GM18858 (cell line): ENCODE measurements at regions not wholly inside any gene's neighbourhood (a gene's known extent, or its start where the extent isn't known, plus 50 kb on each side); places are given as distances from the start of the nearest gene placed in this dataset.
"Not testable (repeated sequence)": the region's sequence is repeated elsewhere in the genome, so short reads cannot be mapped to it uniquely, and the experiment has no call there.

Experiments
- ATAC-seq: cut with Tn5 transposase; IDR thresholded peaks from one replicate; pipeline ENCODE4 v1.9.1; 2021; ENCODE audit not compliant: unreplicated experiment

GRCh38 chr16:86881118-86881510, 302.8 kb downstream of the FOXL1 start:
- ATAC-seq, result no peak

- ATAC-seq, result no peak
Observed at GRCh38 chr16:86881861-86882273, 303.5 kb downstream of the FOXL1 start.

- no peak for ATAC-seq
Observed at GRCh38 chr16:86882586-86883280, 304.4 kb downstream of the FOXL1 start.

- no peak for ATAC-seq
Observed at GRCh38 chr16:86883583-86884389, 305.4 kb downstream of the FOXL1 start.

GRCh38 chr16:86884390-86884650, 306.0 kb downstream of the FOXL1 start:
- ATAC-seq, result no peak

- ATAC-seq, result no peak
Observed at GRCh38 chr16:86885139-86885538, 306.8 kb downstream of the FOXL1 start.

- ATAC-seq, result no peak
Observed at GRCh38 chr16:86886651-86887050, 308.3 kb downstream of the FOXL1 start.

GRCh38 chr16:86887416-86887815, 309.1 kb downstream of the FOXL1 start:
- ATAC-seq, result no peak

- ATAC-seq, result no peak
Observed at GRCh38 chr16:86888231-86889053, 310.1 kb downstream of the FOXL1 start.

GRCh38 chr16:86889054-86889366, 310.7 kb downstream of the FOXL1 start:
- not testable (repeated sequence) for ATAC-seq

GRCh38 chr16:86889974-86890373, 311.6 kb downstream of the FOXL1 start:
- no peak for ATAC-seq

GRCh38 chr16:86891121-86891520, 312.8 kb downstream of the FOXL1 start:
- no peak for ATAC-seq

GRCh38 chr16:86891631-86892030, 313.3 kb downstream of the FOXL1 start:
- no peak for ATAC-seq

- no peak for ATAC-seq
Observed at GRCh38 chr16:86892509-86892908, 314.2 kb downstream of the FOXL1 start.

- ATAC-seq, result no peak
Observed at GRCh38 chr16:86893506-86893905, 315.2 kb downstream of the FOXL1 start.

- no peak for ATAC-seq
Observed at GRCh38 chr16:86894029-86894567, 315.7 kb downstream of the FOXL1 start.

- ATAC-seq, result no peak
Observed at GRCh38 chr16:86894925-86895324, 316.6 kb downstream of the FOXL1 start.

GRCh38 chr16:86895606-86896005, 317.3 kb downstream of the FOXL1 start:
- no peak for ATAC-seq

- no peak for ATAC-seq
Observed at GRCh38 chr16:86896976-86897375, 318.6 kb downstream of the FOXL1 start.

- ATAC-seq, result no peak
Observed at GRCh38 chr16:86897486-86897885, 319.1 kb downstream of the FOXL1 start.

- ATAC-seq, result no peak
Observed at GRCh38 chr16:86898386-86898785, 320.0 kb downstream of the FOXL1 start.

- ATAC-seq, result no peak
Observed at GRCh38 chr16:86899151-86899550, 320.8 kb downstream of the FOXL1 start.
